IMR-90 (cell line): ENCODE measurements at regions not wholly inside any gene's neighbourhood (a gene's known extent, or its start where the extent isn't known, plus 50 kb on each side); places are given as distances from the start of the nearest gene placed in this dataset.

Experiments used
- ATAC-seq: fragments of 200-7000 bp; cut with Tn5 transposase; 2 replicates; pipeline ENCODE4 v1.9.1; 2020; ENCODE audit warnings: low read depth, mild to moderate bottlenecking, moderate library complexity
- BruUV-seq: library from RNA; stranded (reverse); fragments of 400-500 nt; replicated peaks from 2 replicates; lab custom pipeline; 2021; lab: Mats Ljungman, UMichigan
- CTCF ChIA-PET: fragments of 300-600 bp; formaldehyde crosslinking; extraction: SDS; loops from one replicate; lab custom pipeline; 2021; ENCODE audit warnings: antibody characterized with exemption; lab: Yijun Ruan, JAX
- POLR2A ChIA-PET: fragments of 300-600 bp; sonication (Branson Sonifier 250); formaldehyde crosslinking; loops from one replicate; lab custom pipeline; 2022; ENCODE audit warnings: antibody characterized with exemption; ENCODE audit not compliant: unreplicated experiment; lab: Charles Lee
- DNase-seq: peaks from one replicate; pipeline ENCODE4 v3.0.0; 2013
- H2AFZ ChIP-seq: replicated peaks from 2 replicates; pipeline ENCODE3; 2013; ENCODE audit warnings: low read length, mild to moderate bottlenecking; ENCODE audit not compliant: poor library complexity
- H2AK5ac ChIP-seq: 2 replicates; pipeline ENCODE4 v1.6.1; 2013; ENCODE audit warnings: low read depth, low read length, inconsistent platforms
- H2AK9ac ChIP-seq: replicated peaks from 2 replicates; pipeline ENCODE3; 2013; ENCODE audit warnings: mild to moderate bottlenecking, low read depth, low read length, moderate library complexity; ENCODE audit not compliant: poor library complexity
- H2BK120ac ChIP-seq: 2 replicates; pipeline ENCODE4 v1.6.1; 2013; ENCODE audit warnings: low read depth, low read length, inconsistent platforms
- H2BK15ac ChIP-seq: 3 replicates; pipeline ENCODE4 v1.6.1; 2013; ENCODE audit warnings: low read depth, low read length, inconsistent platforms
- H2BK20ac ChIP-seq: 2 replicates; pipeline ENCODE4 v1.6.1; 2013; ENCODE audit warnings: low read depth, mild to moderate bottlenecking, inconsistent platforms, low read length, moderate library complexity
- H2BK5ac ChIP-seq: 2 replicates; pipeline ENCODE4 v1.6.1; 2013; ENCODE audit warnings: mild to moderate bottlenecking, low read depth, low read length, inconsistent platforms; ENCODE audit not compliant: poor library complexity, severe bottlenecking
- H3K14ac ChIP-seq: replicated peaks from 2 replicates; pipeline ENCODE4 v1.6.1; 2013; ENCODE audit warnings: low read depth, low read length, inconsistent platforms
- H3K18ac ChIP-seq: 2 replicates; pipeline ENCODE4 v1.6.1; 2013; ENCODE audit warnings: low read depth, low read length, control low read depth
- H3K23ac ChIP-seq: 2 replicates; pipeline ENCODE4 v1.6.1; 2013; ENCODE audit warnings: low read depth, low read length, inconsistent platforms
- H3K27ac ChIP-seq: 2 replicates; pipeline ENCODE4 v1.5.1; 2013; ENCODE audit warnings: mild to moderate bottlenecking, control low read depth, low read length; ENCODE audit not compliant: insufficient read depth
- H3K27me3 ChIP-seq: 2 replicates; pipeline ENCODE4 v1.6.1; 2013; ENCODE audit warnings: low read length; ENCODE audit not compliant: control insufficient read depth, insufficient read depth
- H3K36me3 ChIP-seq: 2 replicates; pipeline ENCODE4 v1.6.1; 2013; ENCODE audit warnings: low read length, mixed read lengths; ENCODE audit not compliant: control insufficient read depth, insufficient read depth
- H3K4ac ChIP-seq: 2 replicates; pipeline ENCODE4 v1.6.1; 2013; ENCODE audit warnings: low read depth, low read length, inconsistent platforms
- H3K4me1 ChIP-seq: 2 replicates; pipeline ENCODE4 v1.6.1; 2013; ENCODE audit warnings: low read length, mixed read lengths; ENCODE audit not compliant: control insufficient read depth, insufficient read depth
- H3K4me2 ChIP-seq: 2 replicates; pipeline ENCODE4 v1.6.1; 2013; ENCODE audit warnings: low read depth, mild to moderate bottlenecking, control low read depth, low read length, moderate library complexity
- H3K4me3 ChIP-seq: 2 replicates; pipeline ENCODE4 v1.5.1; 2013; ENCODE audit warnings: low read depth, mild to moderate bottlenecking, control low read depth, low read length, moderate library complexity; ENCODE audit not compliant: insufficient read depth
- H3K56ac ChIP-seq: 2 replicates; pipeline ENCODE4 v1.6.1; 2013; ENCODE audit warnings: low read length, inconsistent platforms; ENCODE audit not compliant: insufficient read depth; ENCODE audit errors: extremely low read depth
- H3K79me1 ChIP-seq, 2 experiments: 2 replicates each; pipeline ENCODE4 v1.6.1; 2013; ENCODE audit warnings: low read length in 2 of 2, inconsistent platforms in 1 of 2, low read depth in 1 of 2
- H3K9ac ChIP-seq: 2 replicates; pipeline ENCODE4 v1.6.1; 2013; ENCODE audit warnings: low read depth, low read length, control low read depth
- H3K9me1 ChIP-seq: 2 replicates; pipeline ENCODE4 v1.6.1; 2013; ENCODE audit warnings: low read length, inconsistent platforms; ENCODE audit not compliant: insufficient read depth
- H3K9me3 ChIP-seq: 2 replicates; pipeline ENCODE4 v1.6.1; 2013; ENCODE audit warnings: low read length; ENCODE audit not compliant: control insufficient read depth, insufficient read depth
- H4K20me1 ChIP-seq: 2 replicates; pipeline ENCODE4 v1.6.1; 2013; ENCODE audit warnings: low read length, inconsistent platforms; ENCODE audit not compliant: insufficient read depth
- H4K5ac ChIP-seq: 2 replicates; pipeline ENCODE4 v1.6.1; 2013; ENCODE audit warnings: mild to moderate bottlenecking, low read depth, low read length, control low read depth
- H4K8ac ChIP-seq, 2 experiments: 2 replicates each; pipeline ENCODE4 v1.6.1; 2013; ENCODE audit warnings: low read depth in 2 of 2, low read length in 2 of 2, control low read depth in 1 of 2, inconsistent platforms in 1 of 2
- H4K91ac ChIP-seq: 2 replicates; pipeline ENCODE4 v1.6.1; 2013; ENCODE audit warnings: low read depth, low read length, inconsistent platforms; ENCODE audit not compliant: insufficient read depth
- BHLHE40 ChIP-seq: fragments of 150-350 bp; IDR thresholded peaks from 2 replicates; pipeline ENCODE4 v1.6.1; 2016; ENCODE audit warnings: mild to moderate bottlenecking, low read depth, low read length
- CEBPB ChIP-seq: IDR thresholded peaks from 2 replicates; pipeline ENCODE4 v1.6.1; 2012; ENCODE audit warnings: low read depth, low read length, improper control_type of control experiment
- CHD1 ChIP-seq: IDR thresholded peaks from 2 replicates; pipeline ENCODE4 v1.6.1; 2012; ENCODE audit warnings: low read depth, low read length, improper control_type of control experiment
- FOS ChIP-seq: fragments of 150-350 bp; IDR thresholded peaks from 2 replicates; pipeline ENCODE4 v1.6.1; 2016; ENCODE audit warnings: low read depth, low read length
- MAFK ChIP-seq: IDR thresholded peaks from 2 replicates; pipeline ENCODE4 v1.6.1; 2012; ENCODE audit warnings: low read depth, low read length, improper control_type of control experiment
- MAZ ChIP-seq: IDR thresholded peaks from 2 replicates; pipeline ENCODE4 v1.6.1; 2012; ENCODE audit warnings: low read depth, mild to moderate bottlenecking, low read length, improper control_type of control experiment, moderate library complexity, borderline replicate concordance
- MXI1 ChIP-seq: IDR thresholded peaks from 2 replicates; pipeline ENCODE4 v1.6.1; 2012; ENCODE audit warnings: low read depth, mild to moderate bottlenecking, low read length, moderate library complexity, borderline replicate concordance
- NFE2L2 ChIP-seq: fragments of 150-350 bp; IDR thresholded peaks from 2 replicates; pipeline ENCODE4 v1.6.1; 2016; ENCODE audit warnings: low read depth, mild to moderate bottlenecking, low read length
- POLR2A ChIP-seq: IDR thresholded peaks from 2 replicates; pipeline ENCODE4 v1.6.1; 2012; ENCODE audit warnings: mild to moderate bottlenecking, low read depth, low read length
- RAD21 ChIP-seq: IDR thresholded peaks from 2 replicates; pipeline ENCODE4 v1.6.1; 2012; ENCODE audit warnings: low read length, improper control_type of control experiment
- RCOR1 ChIP-seq: IDR thresholded peaks from 2 replicates; pipeline ENCODE4 v1.6.1; 2012; ENCODE audit warnings: mild to moderate bottlenecking, low read length, improper control_type of control experiment; ENCODE audit not compliant: insufficient replicate concordance
- RFX5 ChIP-seq: IDR thresholded peaks from 2 replicates; pipeline ENCODE4 v1.8.0; 2012; ENCODE audit warnings: low read depth, mild to moderate bottlenecking, low read length, moderate library complexity
- SMC3 ChIP-seq: fragments of 150-350 bp; IDR thresholded peaks from 2 replicates; pipeline ENCODE4 v1.6.1; 2016; ENCODE audit warnings: low read depth, mild to moderate bottlenecking, antibody characterized with exemption, low read length, moderate library complexity
- WGBS, 2 experiments: methylation state at CpG; one replicate each; pipeline versions ENCODE4 v1.1.5 to v1.1.7; 2013; ENCODE audit warnings: missing lambda C conversion rate in 2 of 2; ENCODE audit not compliant: insufficient read length in 1 of 2; ENCODE audit errors: extremely low coverage in 2 of 2; 5-methylcytosine and 5-hydroxymethylcytosine counted together
- dilution Hi-C: fragments of 300-500 bp; cut with HindIII; formaldehyde crosslinking; loops from one replicate; pipeline ENCODE4 v1.14.3; 2018; ENCODE audit warnings: low sequenced_read_pairs; ENCODE audit not compliant: unreplicated experiment
- in situ Hi-C: fragments of 300-500 bp; cut with MboI; formaldehyde crosslinking; loops from 3 replicates; pipeline ENCODE4 v1.14.3; 2019; ENCODE audit warnings: low sequenced_read_pairs, inconsistent platforms, mixed read lengths
- intact Hi-C: fragments of 100-400 bp; cut with micrococcal nuclease; formaldehyde crosslinking; loops from 2 replicates; pipeline ENCODE4 v1.10.0; 2022
- TF ChIP-seq, protein P1 (sequence below): fragments of 150-350 bp; IDR thresholded peaks from 2 replicates; pipeline ENCODE4 v1.6.1; 2017; ENCODE audit warnings: mild to moderate bottlenecking, antibody characterized with exemption, low read length, low read depth
- TF ChIP-seq, protein P2 (sequence below): fragments of 150-350 bp; IDR thresholded peaks from 2 replicates; pipeline ENCODE4 v1.6.1; 2016; ENCODE audit warnings: low read depth, mild to moderate bottlenecking, low read length, moderate library complexity, borderline replicate concordance
- TF ChIP-seq, protein P3 (sequence below): conservative IDR thresholded peaks from 2 replicates; pipeline ENCODE4 v1.5.1; 2012; ENCODE audit warnings: mild to moderate bottlenecking, low read depth, low read length, improper control_type of control experiment

DNA sequence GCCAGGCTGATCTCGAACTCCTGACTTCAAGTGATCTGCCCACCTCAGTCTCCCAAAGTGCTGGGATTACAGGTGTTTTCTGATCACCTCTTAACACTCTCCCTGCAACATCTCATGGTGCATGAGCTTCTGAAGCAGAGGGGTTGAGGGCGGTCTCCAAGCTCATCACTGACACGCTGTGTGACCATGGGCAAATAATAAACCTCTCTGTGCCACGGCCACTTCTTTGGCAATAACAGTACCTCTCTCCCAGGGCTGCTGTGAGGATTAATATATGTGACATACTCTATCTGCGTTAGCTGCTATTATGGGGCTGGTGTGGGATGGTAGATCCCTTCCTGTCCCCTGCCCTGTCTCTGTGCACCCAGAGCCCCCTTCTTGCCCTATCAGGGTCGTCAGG, 62.9 kb upstream of the LHX5 start:
- Histone ChIP-seq H2BK20ac (no peak overlapping the region), H3K27me3 (no peaks in the 10 kb centered on the region), H3K56ac (no peak overlapping the region), H2BK15ac (no peak overlapping the region), H3K4ac (no peak overlapping the region), H3K9me3 (0 out of 2 replicates have a peak, but pooled peaks cover 2% of the 10 kb centered on the region), H2BK5ac (no peak overlapping the region), H3K14ac (no peak overlapping the region), H2AK5ac (no peak overlapping the region), H4K20me1 (no peaks in the 10 kb centered on the region), H4K5ac (no peak overlapping the region), H2BK120ac (no peak overlapping the region), H3K23ac (no peak overlapping the region), H3K9ac (no peak overlapping the region), H3K27ac (no peak overlapping the region), H2AK9ac (no peak overlapping the region), H3K79me1 (no peaks in the 10 kb centered on the region), H3K4me1 (no peaks in the 10 kb centered on the region), H3K18ac (no peak overlapping the region), H3K4me2 (no peak overlapping the region), H3K4me3 (no peak overlapping the region), H3K9me1 (no peaks in the 10 kb centered on the region), H4K8ac (no peak overlapping the region), H3K36me3 (no peaks in the 10 kb centered on the region), H4K91ac (no peak overlapping the region), H2AFZ (no peak overlapping the region)
- ATAC-seq (no peak), DNase-seq (no peak)
- no peak for TF ChIP-seq RCOR1
- TF ChIP-seq SMC3 = no peak
- TF ChIP-seq CEBPB = no peak
- TF ChIP-seq POLR2A = no peak
- no peak for TF ChIP-seq BHLHE40
- TF ChIP-seq NFE2L2 = no peak
- TF ChIP-seq, protein P1, sequence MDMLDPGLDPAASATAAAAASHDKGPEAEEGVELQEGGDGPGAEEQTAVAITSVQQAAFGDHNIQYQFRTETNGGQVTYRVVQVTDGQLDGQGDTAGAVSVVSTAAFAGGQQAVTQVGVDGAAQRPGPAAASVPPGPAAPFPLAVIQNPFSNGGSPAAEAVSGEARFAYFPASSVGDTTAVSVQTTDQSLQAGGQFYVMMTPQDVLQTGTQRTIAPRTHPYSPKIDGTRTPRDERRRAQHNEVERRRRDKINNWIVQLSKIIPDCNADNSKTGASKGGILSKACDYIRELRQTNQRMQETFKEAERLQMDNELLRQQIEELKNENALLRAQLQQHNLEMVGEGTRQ = no peak
- TF ChIP-seq CHD1 = no peak
- no peak for TF ChIP-seq MAFK
- no peak for TF ChIP-seq MXI1
- TF ChIP-seq RFX5 = no peak
- TF ChIP-seq MAZ = no peak
- TF ChIP-seq, protein P2, sequence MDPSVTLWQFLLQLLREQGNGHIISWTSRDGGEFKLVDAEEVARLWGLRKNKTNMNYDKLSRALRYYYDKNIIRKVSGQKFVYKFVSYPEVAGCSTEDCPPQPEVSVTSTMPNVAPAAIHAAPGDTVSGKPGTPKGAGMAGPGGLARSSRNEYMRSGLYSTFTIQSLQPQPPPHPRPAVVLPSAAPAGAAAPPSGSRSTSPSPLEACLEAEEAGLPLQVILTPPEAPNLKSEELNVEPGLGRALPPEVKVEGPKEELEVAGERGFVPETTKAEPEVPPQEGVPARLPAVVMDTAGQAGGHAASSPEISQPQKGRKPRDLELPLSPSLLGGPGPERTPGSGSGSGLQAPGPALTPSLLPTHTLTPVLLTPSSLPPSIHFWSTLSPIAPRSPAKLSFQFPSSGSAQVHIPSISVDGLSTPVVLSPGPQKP = no peak
- TF ChIP-seq FOS = no peak
- no peak for TF ChIP-seq RAD21
- TF ChIP-seq, protein P3, sequence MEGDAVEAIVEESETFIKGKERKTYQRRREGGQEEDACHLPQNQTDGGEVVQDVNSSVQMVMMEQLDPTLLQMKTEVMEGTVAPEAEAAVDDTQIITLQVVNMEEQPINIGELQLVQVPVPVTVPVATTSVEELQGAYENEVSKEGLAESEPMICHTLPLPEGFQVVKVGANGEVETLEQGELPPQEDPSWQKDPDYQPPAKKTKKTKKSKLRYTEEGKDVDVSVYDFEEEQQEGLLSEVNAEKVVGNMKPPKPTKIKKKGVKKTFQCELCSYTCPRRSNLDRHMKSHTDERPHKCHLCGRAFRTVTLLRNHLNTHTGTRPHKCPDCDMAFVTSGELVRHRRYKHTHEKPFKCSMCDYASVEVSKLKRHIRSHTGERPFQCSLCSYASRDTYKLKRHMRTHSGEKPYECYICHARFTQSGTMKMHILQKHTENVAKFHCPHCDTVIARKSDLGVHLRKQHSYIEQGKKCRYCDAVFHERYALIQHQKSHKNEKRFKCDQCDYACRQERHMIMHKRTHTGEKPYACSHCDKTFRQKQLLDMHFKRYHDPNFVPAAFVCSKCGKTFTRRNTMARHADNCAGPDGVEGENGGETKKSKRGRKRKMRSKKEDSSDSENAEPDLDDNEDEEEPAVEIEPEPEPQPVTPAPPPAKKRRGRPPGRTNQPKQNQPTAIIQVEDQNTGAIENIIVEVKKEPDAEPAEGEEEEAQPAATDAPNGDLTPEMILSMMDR = no peak
- no TSS peak for BruUV-seq
- CTCF ChIA-PET = no interaction called here
- no CpG with 5 or more reads among the region's 6 CpGs for WGBS, 2 experiments
- intact Hi-C loops (no loop called here), in situ Hi-C loops (no loop called here), dilution Hi-C loops (no loop called here)
- POLR2A ChIA-PET = no interaction called here
